ENCODE measurements at regions not wholly inside any gene's neighbourhood (a gene's known extent, or its start where the extent isn't known, plus 50 kb on each side); places are given as distances from the start of the nearest gene placed in this dataset.

GRCh38 chr21:27740084-27740483, 773.2 kb upstream of the ADAMTS5 start:
- no peaks in the 10 kb centered on the region for H3K4me1 ChIP-seq (ENCODE audit: low read depth)
- H3K27ac ChIP-seq = no peak overlapping the region
- no peaks in the 10 kb centered on the region for H3K9me3 ChIP-seq (ENCODE audit: low read depth)
- DNase-seq (ENCODE audit: low read depth in 1 of 2, low spot score in 1 of 2) = no peak
- H3K27me3 ChIP-seq = no peaks in the 10 kb centered on the region
- H3K4me3 ChIP-seq = no peak overlapping the region
- no peaks in the 10 kb centered on the region for H3K36me3 ChIP-seq
- no peak for TF ChIP-seq CTCF (IDR thresholded peaks at IDR 0.05; ENCODE audit: low read depth, low read length)

- Histone ChIP-seq H3K27me3 (no peaks in the 10 kb centered on the region), H3K27ac (no peak overlapping the region), H3K4me3 (no peak overlapping the region), H3K4me1 (ENCODE audit: low read depth) (no peaks in the 10 kb centered on the region), H3K9me3 (ENCODE audit: low read depth) (no peaks in the 10 kb centered on the region), H3K36me3 (no peaks in the 10 kb centered on the region)
- DNase-seq (ENCODE audit: low read depth in 1 of 2, low spot score in 1 of 2) = no peak
- no peak for TF ChIP-seq CTCF (IDR thresholded peaks at IDR 0.05; ENCODE audit: low read depth, low read length)
These were observed 772.3 kb upstream of the ADAMTS5 start for GRCh38 chr21:27739187-27739586.

- Histone ChIP-seq H3K4me1 (ENCODE audit: low read depth) (no peaks in the 10 kb centered on the region), H3K27ac (no peak overlapping the region), H3K9me3 (ENCODE audit: low read depth) (no peaks in the 10 kb centered on the region), H3K36me3 (no peaks in the 10 kb centered on the region), H3K27me3 (no peaks in the 10 kb centered on the region), H3K4me3 (no peak overlapping the region)
- TF ChIP-seq CTCF (IDR thresholded peaks at IDR 0.05; ENCODE audit: low read depth, low read length) = no peak
- DNase-seq (ENCODE audit: low read depth in 1 of 2, low spot score in 1 of 2) = no peak
These were observed 768.8 kb upstream of the ADAMTS5 start for GRCh38 chr21:27735699-27736098.

- H3K36me3 ChIP-seq = no peaks in the 10 kb centered on the region
- no peak overlapping the region for H3K27ac ChIP-seq
- no peaks in the 10 kb centered on the region for H3K4me1 ChIP-seq (ENCODE audit: low read depth)
- TF ChIP-seq CTCF (IDR thresholded peaks at IDR 0.05; ENCODE audit: low read depth, low read length) = no peak
- peak in 1 of 2 donors; percentile 79 for DNase-seq (ENCODE audit: low read depth in 1 of 2, low spot score in 1 of 2)
- no peaks in the 10 kb centered on the region for H3K9me3 ChIP-seq (ENCODE audit: low read depth)
- H3K27me3 ChIP-seq = no peaks in the 10 kb centered on the region
- H3K4me3 ChIP-seq = no peak overlapping the region
These were observed 767.3 kb upstream of the ADAMTS5 start for GRCh38 chr21:27734146-27734545.

- H3K36me3 ChIP-seq = no peaks in the 10 kb centered on the region
- no peaks in the 10 kb centered on the region for H3K4me1 ChIP-seq (ENCODE audit: low read depth)
- TF ChIP-seq CTCF (IDR thresholded peaks at IDR 0.05; ENCODE audit: low read depth, low read length) = no peak
- peaks cover 3% of the 10 kb centered on the region for H3K9me3 ChIP-seq (ENCODE audit: low read depth)
- DNase-seq (ENCODE audit: low read depth in 1 of 2, low spot score in 1 of 2) = no peak
- no peaks in the 10 kb centered on the region for H3K27me3 ChIP-seq
- no peak overlapping the region for H3K4me3 ChIP-seq
- no peak overlapping the region for H3K27ac ChIP-seq
These were observed 759.0 kb upstream of the ADAMTS5 start for GRCh38 chr21:27725916-27726315.

- Histone ChIP-seq H3K27me3 (no peaks in the 10 kb centered on the region), H3K4me1 (ENCODE audit: low read depth) (no peaks in the 10 kb centered on the region), H3K36me3 (no peaks in the 10 kb centered on the region), H3K4me3 (no peak overlapping the region), H3K9me3 (ENCODE audit: low read depth) (peaks cover 3% of the 10 kb centered on the region), H3K27ac (no peak overlapping the region)
- TF ChIP-seq CTCF (IDR thresholded peaks at IDR 0.05; ENCODE audit: low read depth, low read length) = no peak
- no peak for DNase-seq (ENCODE audit: low read depth in 1 of 2, low spot score in 1 of 2)
These were observed 755.2 kb upstream of the ADAMTS5 start for GRCh38 chr21:27722095-27722494.
